Stomach (tissue), 4 donors: ENCODE measurements at regions not wholly inside any gene's neighbourhood (a gene's known extent, or its start where the extent isn't known, plus 50 kb on each side); places are given as distances from the start of the nearest gene placed in this dataset.

Experiments used
- CTCF ChIP-seq, 7 experiments: fragments of 450-650 bp in 4 of 7; fragments of 200-600 bp in 3 of 7; sonication (generic) in 3 of 7; IDR thresholded peaks; one replicate each; pipeline ENCODE4 v1.5.1; 2016 to 2019; ENCODE audit warnings: antibody characterized with exemption in 7 of 7, control low read depth in 2 of 7, mild to moderate bottlenecking in 1 of 7
- POLR2A ChIP-seq, 4 donors: fragments of 450-650 bp; IDR thresholded peaks; one replicate each; pipeline ENCODE4 v1.6.1; 2016; ENCODE audit warnings: antibody characterized with exemption in 4 of 4, control low read depth in 2 of 4, mild to moderate bottlenecking in 1 of 4, moderate library complexity in 1 of 4

- TF ChIP-seq CTCF (IDR thresholded peaks at IDR 0.05) (no peak), POLR2A (IDR thresholded peaks at IDR 0.05) (no peak)
Measured at GRCh38 chr6:141452354-141452686, 680.4 kb upstream of the GJE1 start.
